Panc1 (cell line): ENCODE measurements at regions not wholly inside any gene's neighbourhood (a gene's known extent, or its start where the extent isn't known, plus 50 kb on each side); places are given as distances from the start of the nearest gene placed in this dataset.

Source experiments
- ATAC-seq: fragments of 200-7000 bp; cut with Tn5 transposase; 2 replicates; pipeline ENCODE4 v1.9.1; 2020; ENCODE audit warnings: mild to moderate bottlenecking, moderate library complexity
- BruUV-seq: library from RNA; stranded (reverse); fragments of 400-500 nt; replicated peaks from 2 replicates; lab custom pipeline; 2021; lab: Mats Ljungman, UMichigan
- CTCF ChIA-PET: fragments of 300-600 bp; sonication (Branson Sonifier 250); formaldehyde crosslinking; loops from one replicate; lab custom pipeline; 2022; ENCODE audit warnings: antibody characterized with exemption; lab: Charles Lee
- POLR2A ChIA-PET: fragments of 300-600 bp; sonication (Branson Sonifier 250); formaldehyde crosslinking; loops from one replicate; lab custom pipeline; 2022; ENCODE audit warnings: antibody characterized with exemption; lab: Charles Lee
- DNase-seq: peaks from one replicate; pipeline ENCODE4 v3.0.0-alpha.2; 2010; ENCODE audit warnings: low read depth, low spot score
- H3K27ac ChIP-seq: 2 replicates; pipeline ENCODE4 v1.5.1; 2011; ENCODE audit warnings: mild to moderate bottlenecking, low read length, inconsistent platforms
- H3K27me3 ChIP-seq: fragments of 200-500 bp; sonication (Bioruptor generic); 2 replicates; pipeline ENCODE4 v1.6.0; 2014; ENCODE audit warnings: low read length, inconsistent platforms; ENCODE audit not compliant: control insufficient read depth, insufficient read depth
- H3K36me3 ChIP-seq: fragments of 200-500 bp; sonication (Bioruptor generic); 2 replicates; pipeline ENCODE4 v1.5.1; 2014; ENCODE audit warnings: inconsistent platforms, mild to moderate bottlenecking, low read length, moderate library complexity; ENCODE audit not compliant: control insufficient read depth, insufficient read depth
- H3K4me1 ChIP-seq: 2 replicates; pipeline ENCODE4 v1.5.1; 2011; ENCODE audit warnings: inconsistent platforms, mild to moderate bottlenecking, low read length, moderate library complexity; ENCODE audit not compliant: control insufficient read depth, insufficient read depth
- H3K4me3 ChIP-seq, 2 experiments: 2 replicates each; pipeline ENCODE4 v1.5.1; 2011 to 2012; ENCODE audit warnings: low read depth in 2 of 2, low read length in 2 of 2, mild to moderate bottlenecking in 2 of 2, inconsistent platforms in 1 of 2, moderate library complexity in 1 of 2
- H3K9me3 ChIP-seq: fragments of 200-500 bp; sonication (Bioruptor generic); 2 replicates; pipeline ENCODE4 v1.5.1; 2014; ENCODE audit warnings: low read depth, mild to moderate bottlenecking, inconsistent platforms, low read length, moderate library complexity; ENCODE audit not compliant: control insufficient read depth, insufficient read depth
- POLR2AphosphoS5 ChIP-seq: IDR thresholded peaks from 2 replicates; pipeline ENCODE4 v1.6.1; 2012; ENCODE audit warnings: mild to moderate bottlenecking, low read depth, low read length, moderate library complexity
- SIN3A ChIP-seq: IDR thresholded peaks from 2 replicates; pipeline ENCODE4 v1.6.1; 2012; ENCODE audit warnings: low read depth, mild to moderate bottlenecking, low read length, moderate library complexity, borderline replicate concordance; ENCODE audit not compliant: insufficient read depth
- TCF7L2 ChIP-seq: IDR thresholded peaks from 2 replicates; pipeline ENCODE4 v1.6.1; 2011; ENCODE audit warnings: mild to moderate bottlenecking, low read depth, low read length, inconsistent platforms
- in situ Hi-C: cut with HindIII; loops from 2 replicates; pipeline ENCODE4 v1.10.0; 2016; ENCODE audit warnings: low sequenced_read_pairs, low pct_unique_long_range_greater_than_20kb
- intact Hi-C: fragments of 100-400 bp; cut with micrococcal nuclease; formaldehyde crosslinking; loops from one replicate; pipeline ENCODE4 v1.10.0; 2022; ENCODE audit not compliant: unreplicated experiment
- TF ChIP-seq, protein P1 (sequence below), 2 experiments: IDR thresholded peaks; 2 replicates each; pipeline ENCODE4 v1.6.1; 2011 to 2012; ENCODE audit warnings: low read depth in 2 of 2, control low read depth in 1 of 2, low read length in 1 of 2, mild to moderate bottlenecking in 1 of 2, moderate library complexity in 1 of 2; ENCODE audit not compliant: insufficient read depth in 1 of 2
- TF ChIP-seq, protein P2 (sequence below): fragments of 450-650 bp; IDR thresholded peaks from 2 replicates; pipeline ENCODE4 v1.5.1; 2017; ENCODE audit warnings: mild to moderate bottlenecking

DNA sequence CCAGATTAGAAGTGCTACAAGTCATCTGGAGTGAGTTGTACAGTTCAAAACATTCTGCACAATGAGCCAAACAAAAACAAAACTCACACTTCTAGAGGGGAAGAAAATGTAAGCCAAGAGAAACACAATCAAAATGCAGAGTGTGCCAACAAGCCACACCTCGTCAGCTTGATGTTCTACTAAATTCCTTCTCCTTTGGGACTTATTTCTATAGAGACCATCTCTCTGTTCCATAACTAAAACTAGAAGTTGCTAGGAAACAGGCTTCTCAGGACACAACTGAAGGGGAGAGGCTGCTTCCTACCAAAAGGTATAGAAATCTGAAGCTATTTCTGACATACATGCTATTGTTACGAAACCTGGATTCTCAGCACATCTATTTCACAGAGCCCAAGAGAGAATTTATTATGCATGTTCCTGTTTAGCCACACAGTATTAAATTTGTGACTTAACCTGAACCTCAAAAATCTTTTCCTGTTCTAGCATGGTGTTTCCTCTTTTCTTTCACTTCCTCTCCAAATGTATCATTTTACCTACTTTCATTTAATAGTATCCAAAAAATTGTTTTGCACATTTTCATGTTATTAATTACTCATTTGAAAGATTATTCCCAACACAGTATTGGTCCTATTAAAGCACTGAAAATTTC lies 211.4 kb upstream of the CCDC150 start:
- TF ChIP-seq, protein P1, sequence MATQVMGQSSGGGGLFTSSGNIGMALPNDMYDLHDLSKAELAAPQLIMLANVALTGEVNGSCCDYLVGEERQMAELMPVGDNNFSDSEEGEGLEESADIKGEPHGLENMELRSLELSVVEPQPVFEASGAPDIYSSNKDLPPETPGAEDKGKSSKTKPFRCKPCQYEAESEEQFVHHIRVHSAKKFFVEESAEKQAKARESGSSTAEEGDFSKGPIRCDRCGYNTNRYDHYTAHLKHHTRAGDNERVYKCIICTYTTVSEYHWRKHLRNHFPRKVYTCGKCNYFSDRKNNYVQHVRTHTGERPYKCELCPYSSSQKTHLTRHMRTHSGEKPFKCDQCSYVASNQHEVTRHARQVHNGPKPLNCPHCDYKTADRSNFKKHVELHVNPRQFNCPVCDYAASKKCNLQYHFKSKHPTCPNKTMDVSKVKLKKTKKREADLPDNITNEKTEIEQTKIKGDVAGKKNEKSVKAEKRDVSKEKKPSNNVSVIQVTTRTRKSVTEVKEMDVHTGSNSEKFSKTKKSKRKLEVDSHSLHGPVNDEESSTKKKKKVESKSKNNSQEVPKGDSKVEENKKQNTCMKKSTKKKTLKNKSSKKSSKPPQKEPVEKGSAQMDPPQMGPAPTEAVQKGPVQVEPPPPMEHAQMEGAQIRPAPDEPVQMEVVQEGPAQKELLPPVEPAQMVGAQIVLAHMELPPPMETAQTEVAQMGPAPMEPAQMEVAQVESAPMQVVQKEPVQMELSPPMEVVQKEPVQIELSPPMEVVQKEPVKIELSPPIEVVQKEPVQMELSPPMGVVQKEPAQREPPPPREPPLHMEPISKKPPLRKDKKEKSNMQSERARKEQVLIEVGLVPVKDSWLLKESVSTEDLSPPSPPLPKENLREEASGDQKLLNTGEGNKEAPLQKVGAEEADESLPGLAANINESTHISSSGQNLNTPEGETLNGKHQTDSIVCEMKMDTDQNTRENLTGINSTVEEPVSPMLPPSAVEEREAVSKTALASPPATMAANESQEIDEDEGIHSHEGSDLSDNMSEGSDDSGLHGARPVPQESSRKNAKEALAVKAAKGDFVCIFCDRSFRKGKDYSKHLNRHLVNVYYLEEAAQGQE (IDR thresholded peaks at IDR 0.05; ENCODE audit: insufficient read depth in 1 of 2, low read depth in 2 of 2, low read length in 1 of 2) = no peak
- TF ChIP-seq, protein P2, sequence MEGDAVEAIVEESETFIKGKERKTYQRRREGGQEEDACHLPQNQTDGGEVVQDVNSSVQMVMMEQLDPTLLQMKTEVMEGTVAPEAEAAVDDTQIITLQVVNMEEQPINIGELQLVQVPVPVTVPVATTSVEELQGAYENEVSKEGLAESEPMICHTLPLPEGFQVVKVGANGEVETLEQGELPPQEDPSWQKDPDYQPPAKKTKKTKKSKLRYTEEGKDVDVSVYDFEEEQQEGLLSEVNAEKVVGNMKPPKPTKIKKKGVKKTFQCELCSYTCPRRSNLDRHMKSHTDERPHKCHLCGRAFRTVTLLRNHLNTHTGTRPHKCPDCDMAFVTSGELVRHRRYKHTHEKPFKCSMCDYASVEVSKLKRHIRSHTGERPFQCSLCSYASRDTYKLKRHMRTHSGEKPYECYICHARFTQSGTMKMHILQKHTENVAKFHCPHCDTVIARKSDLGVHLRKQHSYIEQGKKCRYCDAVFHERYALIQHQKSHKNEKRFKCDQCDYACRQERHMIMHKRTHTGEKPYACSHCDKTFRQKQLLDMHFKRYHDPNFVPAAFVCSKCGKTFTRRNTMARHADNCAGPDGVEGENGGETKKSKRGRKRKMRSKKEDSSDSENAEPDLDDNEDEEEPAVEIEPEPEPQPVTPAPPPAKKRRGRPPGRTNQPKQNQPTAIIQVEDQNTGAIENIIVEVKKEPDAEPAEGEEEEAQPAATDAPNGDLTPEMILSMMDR = no peak
- TF ChIP-seq TCF7L2 (no peak), SIN3A (no peak), POLR2AphosphoS5 (no peak)
- in situ Hi-C loops (no loop called here), intact Hi-C loops (no loop called here)
- no peaks in the 10 kb centered on the region for H3K9me3 ChIP-seq
- no peaks in the 10 kb centered on the region for H3K4me1 ChIP-seq
- no peaks in the 10 kb centered on the region for H3K27me3 ChIP-seq
- BruUV-seq = no TSS peak
- H3K4me3 ChIP-seq = no peak overlapping the region
- ATAC-seq (no peak), DNase-seq (no peak)
- H3K36me3 ChIP-seq = no peaks in the 10 kb centered on the region
- ChIA-PET CTCF (no interaction called here), POLR2A (no interaction called here)
- no peak overlapping the region for H3K27ac ChIP-seq

DNA sequence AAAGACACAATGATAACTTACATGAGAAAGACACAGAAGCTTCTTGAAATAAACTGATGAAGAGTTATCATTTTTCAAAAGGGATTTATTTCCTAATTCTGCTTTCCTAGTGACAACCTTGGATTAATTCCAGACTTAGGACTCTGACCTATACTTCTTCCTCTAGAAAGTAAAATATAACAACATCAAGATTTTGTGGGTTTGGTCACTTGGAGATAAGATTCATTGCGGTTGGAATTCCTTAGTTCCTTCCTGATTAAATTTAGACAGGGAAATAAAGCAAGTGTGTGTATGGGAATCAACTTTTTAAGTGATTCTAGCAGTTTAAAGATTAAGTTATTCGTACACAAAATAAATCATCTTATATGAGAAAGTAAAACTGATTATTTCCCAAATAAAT lies 208.4 kb upstream of the CCDC150 start:
- H3K36me3 ChIP-seq = no peaks in the 10 kb centered on the region
- no peak overlapping the region for H3K4me3 ChIP-seq
- ChIA-PET CTCF (no interaction called here), POLR2A (no interaction called here)
- no peaks in the 10 kb centered on the region for H3K9me3 ChIP-seq
- H3K27me3 ChIP-seq = no peaks in the 10 kb centered on the region
- H3K4me1 ChIP-seq = no peaks in the 10 kb centered on the region
- intact Hi-C loops (no loop called here), in situ Hi-C loops (no loop called here)
- TF ChIP-seq TCF7L2 (no peak), POLR2AphosphoS5 (no peak), SIN3A (no peak)
- TF ChIP-seq, protein P2 = no peak
- TF ChIP-seq, protein P1 (IDR thresholded peaks at IDR 0.05; ENCODE audit: insufficient read depth in 1 of 2, low read depth in 2 of 2, low read length in 1 of 2) = no peak
- no peak overlapping the region for H3K27ac ChIP-seq
- DNase-seq = no peak
- no peak for ATAC-seq
- no TSS peak for BruUV-seq
